ENCODE measurements at regions not wholly inside any gene's neighbourhood (a gene's known extent, or its start where the extent isn't known, plus 50 kb on each side); places are given as distances from the start of the nearest gene placed in this dataset.

- H3K18ac ChIP-seq (ENCODE audit: extremely low read depth, low read length) = peak overlapping the region; percentile 24
- H3K23ac ChIP-seq (ENCODE audit: insufficient read length) = no peak overlapping the region
- WGBS, 2 experiments (ENCODE audit: extremely low coverage in 1 of 2, insufficient coverage in 1 of 2, insufficient read length in 1 of 2, insufficient replicate concordance in 2 of 2, low coverage in 1 of 2, low lambda C conversion rate in 2 of 2, missing lambda C conversion rate in 1 of 2) = 30% methylated on average over 58 of the region's 66 CpGs; no CpG with 5 or more reads in 1 of the 2 experiments
- H3K27me3 ChIP-seq (replicated peaks in 1 of 4; ENCODE audit: control insufficient read depth in 3 of 4, extremely low read depth in 1 of 4, insufficient read depth in 3 of 4, low read length in 3 of 4) = peaks cover 0 to 23% (median 15%) of the 10 kb centered on the region in 4 experiments; a peak in 5 of 7 replicates
- H4K8ac ChIP-seq (ENCODE audit: extremely low read depth, insufficient read depth, low read length) = peak overlapping the region; percentile 81; the same call in 1 of the 2 replicates
- no peak overlapping the region for H2BK12ac ChIP-seq (ENCODE audit: low read depth, low read length)
- H3K56ac ChIP-seq (replicated peaks; ENCODE audit: insufficient read length, low read depth, low read length) = no peak overlapping the region
- H2BK15ac ChIP-seq (ENCODE audit: low read length) = no peak overlapping the region
- no peaks in the 10 kb centered on the region for H3K79me1 ChIP-seq (ENCODE audit: low read depth, low read length)
- H4K20me1 ChIP-seq (replicated peaks in 1 of 2; ENCODE audit: control insufficient read depth in 1 of 2, insufficient read depth in 2 of 2, low read length in 2 of 2) = no peaks in the 10 kb centered on the region
- H3K79me2 ChIP-seq (ENCODE audit: control insufficient read depth in 1 of 2, insufficient read depth in 2 of 2, low read length in 2 of 2) = no peaks in the 10 kb centered on the region
- no peak overlapping the region for H2BK5ac ChIP-seq (ENCODE audit: low read depth, low read length)
- no peak overlapping the region for H2BK120ac ChIP-seq (replicated peaks; ENCODE audit: low read depth, low read length)
- no peak overlapping the region for H2AK5ac ChIP-seq (ENCODE audit: low read depth, low read length)
- H3K14ac ChIP-seq (ENCODE audit: insufficient read length) = no peak overlapping the region
- peak in 1 of 2 experiments; percentile 59 for DNase-seq (ENCODE audit: low read depth in 1 of 2, low spot score in 2 of 2)
- H3K23me2 ChIP-seq (ENCODE audit: low read depth, low read length) = peaks cover 2% of the 10 kb centered on the region; the same call in 1 of the 2 replicates
- no peaks in the 10 kb centered on the region for H3K36me3 ChIP-seq (ENCODE audit: control insufficient read depth in 2 of 4, insufficient read depth in 4 of 4, low read length in 3 of 4)
- POLR2A ChIA-PET (ENCODE audit: partially characterized antibody) = interaction anchor here (0.6 to 1.4 kb wide), 2 partner anchors 21 to 28 kb away, joined by 3 read pairs; no protein-coding TSS in a partner anchor
- no peaks in the 10 kb centered on the region for H3K9me3 ChIP-seq (ENCODE audit: insufficient read depth in 2 of 2, low read depth in 1 of 2, low read length in 1 of 2)
- peak overlapping the region; percentile 55 to 69 for H3K4me2 ChIP-seq (ENCODE audit: insufficient read depth in 1 of 2, low read depth in 2 of 2, low read length in 2 of 2)
- H3K27ac ChIP-seq (ENCODE audit: low read depth, low read length) = no peak overlapping the region
- H2AFZ ChIP-seq (ENCODE audit: low read length) = 0 out of 2 replicates have a peak overlapping the region, but pooled peaks have one; percentile 43
- H4K5ac ChIP-seq (ENCODE audit: insufficient read length, low read depth, low read length) = no peak overlapping the region
- TF ChIP-seq TAF1 (IDR thresholded peaks at IDR 0.05; ENCODE audit: low read depth, low read length) = 0 out of 2 replicates have a peak, but pooled peaks have one; percentile 23
- TF ChIP-seq, protein P1, sequence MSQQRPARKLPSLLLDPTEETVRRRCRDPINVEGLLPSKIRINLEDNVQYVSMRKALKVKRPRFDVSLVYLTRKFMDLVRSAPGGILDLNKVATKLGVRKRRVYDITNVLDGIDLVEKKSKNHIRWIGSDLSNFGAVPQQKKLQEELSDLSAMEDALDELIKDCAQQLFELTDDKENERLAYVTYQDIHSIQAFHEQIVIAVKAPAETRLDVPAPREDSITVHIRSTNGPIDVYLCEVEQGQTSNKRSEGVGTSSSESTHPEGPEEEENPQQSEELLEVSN (IDR thresholded peaks at IDR 0.05) = peak; percentile 76
- TF ChIP-seq, protein P2, sequence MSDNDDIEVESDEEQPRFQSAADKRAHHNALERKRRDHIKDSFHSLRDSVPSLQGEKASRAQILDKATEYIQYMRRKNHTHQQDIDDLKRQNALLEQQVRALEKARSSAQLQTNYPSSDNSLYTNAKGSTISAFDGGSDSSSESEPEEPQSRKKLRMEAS (IDR thresholded peaks at IDR 0.05) = peak; percentile 85
- peak; percentile 89 for TF ChIP-seq KDM1A (IDR thresholded peaks at IDR 0.05; ENCODE audit: borderline replicate concordance, low read length)
- no peak for TF ChIP-seq TCF12 (IDR thresholded peaks at IDR 0.05; ENCODE audit: low read depth, low read length)
- TF ChIP-seq KDM4A (IDR thresholded peaks at IDR 0.05; ENCODE audit: low read depth, low read length, severe bottlenecking) = peak; percentile 39
- H3K4me1 ChIP-seq (replicated peaks in 1 of 4; ENCODE audit: control insufficient read depth in 3 of 4, insufficient read depth in 4 of 4, low read length in 3 of 4) = peaks cover 7 to 24% (median 12%) of the 10 kb centered on the region in 4 experiments; a peak in 6 of 7 replicates
- CTCF ChIA-PET (ENCODE audit: partially characterized antibody) = interaction anchor here (0.8 to 2.3 kb wide), 4 partner anchors 10 to 445 kb away, joined by 3 to 6 read pairs (median 4); no protein-coding TSS in a partner anchor
- no peak overlapping the region for H4K91ac ChIP-seq (replicated peaks; ENCODE audit: insufficient read length, low read length)
- no peak overlapping the region for H3K4ac ChIP-seq (replicated peaks; ENCODE audit: insufficient read length, low read depth, low read length)
- no peak for FAIRE-seq
- peak overlapping the region; percentile 19 to 56 (median 26); a peak in 7 of 8 replicates for H3K4me3 ChIP-seq (ENCODE audit: extremely low read depth in 1 of 4, insufficient read depth in 2 of 4, low read depth in 3 of 4, low read length in 4 of 4)
- no peak overlapping the region for H2BK20ac ChIP-seq (ENCODE audit: low read length)
- H3K9ac ChIP-seq (replicated peaks in 1 of 4; ENCODE audit: extremely low read depth in 1 of 4, low read depth in 3 of 4, low read length in 3 of 4) = peak overlapping the region in 1 of 4 experiments; percentile 35; a peak in 1 of 7 replicates
These were observed 104.6 kb upstream of the PWP1 start for GRCh38 chr12:107580750-107581618.

Measured in H1 (cell line).